IPS-20b (cell line): ENCODE measurements at regions not wholly inside any gene's neighbourhood (a gene's known extent, or its start where the extent isn't known, plus 50 kb on each side); places are given as distances from the start of the nearest gene placed in this dataset.
A peak's percentile ranks its signal among the peaks of the same experiment; 100 is the strongest.

Experiments
- H3K27ac ChIP-seq: one replicate; pipeline ENCODE4 v1.5.1; 2013; ENCODE audit warnings: low read length
- H3K27me3 ChIP-seq: 2 replicates; pipeline ENCODE4 v1.6.1; 2013; ENCODE audit warnings: mild to moderate bottlenecking, low read length, inconsistent platforms; ENCODE audit not compliant: insufficient read depth
- H3K36me3 ChIP-seq: 2 replicates; pipeline ENCODE4 v1.6.1; 2013; ENCODE audit warnings: low read depth, mild to moderate bottlenecking, inconsistent platforms, low read length, moderate library complexity; ENCODE audit not compliant: insufficient read depth
- H3K4me1 ChIP-seq: 2 replicates; pipeline ENCODE4 v1.6.1; 2013; ENCODE audit warnings: mild to moderate bottlenecking, control low read depth, inconsistent platforms, low read length, moderate library complexity; ENCODE audit not compliant: insufficient read depth
- H3K4me3 ChIP-seq: 2 replicates; pipeline ENCODE4 v1.5.1; 2013; ENCODE audit warnings: mild to moderate bottlenecking, low read length, inconsistent platforms
- H3K9ac ChIP-seq: 2 replicates; pipeline ENCODE4 v1.6.1; 2013; ENCODE audit warnings: low read depth, mild to moderate bottlenecking, inconsistent platforms, low read length, moderate library complexity
- H3K9me3 ChIP-seq: 2 replicates; pipeline ENCODE4 v1.6.1; 2013; ENCODE audit warnings: mild to moderate bottlenecking, low read depth, low read length, inconsistent platforms; ENCODE audit not compliant: insufficient read depth

GRCh38 chr6:15905488-15906419 is 223.1 kb upstream of the MYLIP start:
- no peaks in the 10 kb centered on the region for H3K36me3 ChIP-seq
- H3K9me3 ChIP-seq, result no peaks in the 10 kb centered on the region
- no peak overlapping the region for H3K4me3 ChIP-seq
- no peaks in the 10 kb centered on the region for H3K27me3 ChIP-seq
- peak overlapping the region; percentile 23 for H3K27ac ChIP-seq
- H3K4me1 ChIP-seq, result peaks cover 47% of the 10 kb centered on the region
- H3K9ac ChIP-seq, result peak overlapping the region; percentile 8; the same call in 1 of the 2 replicates

GRCh38 chr6:15904651-15905376 is 224.1 kb upstream of the MYLIP start:
- H3K4me1 ChIP-seq, result peaks cover 41% of the 10 kb centered on the region
- no peak overlapping the region; the same call in 1 of the 2 replicates for H3K9ac ChIP-seq
- H3K9me3 ChIP-seq, result no peaks in the 10 kb centered on the region
- no peaks in the 10 kb centered on the region for H3K27me3 ChIP-seq
- H3K27ac ChIP-seq, result no peak overlapping the region
- no peak overlapping the region for H3K4me3 ChIP-seq
- H3K36me3 ChIP-seq, result no peaks in the 10 kb centered on the region

- Histone ChIP-seq H3K9me3 (no peaks in the 10 kb centered on the region), H3K27me3 (no peaks in the 10 kb centered on the region), H3K4me3 (no peak overlapping the region), H3K9ac (no peak overlapping the region), H3K4me1 (peaks cover 34% of the 10 kb centered on the region), H3K27ac (no peak overlapping the region), H3K36me3 (no peaks in the 10 kb centered on the region)
Observed at GRCh38 chr6:15901141-15902115, 227.5 kb upstream of the MYLIP start.

GRCh38 chr6:15898693-15899092 is 230.2 kb upstream of the MYLIP start:
- Histone ChIP-seq H3K27me3 (no peaks in the 10 kb centered on the region), H3K4me1 (peaks cover 35% of the 10 kb centered on the region), H3K4me3 (no peak overlapping the region), H3K36me3 (no peaks in the 10 kb centered on the region), H3K9me3 (no peaks in the 10 kb centered on the region), H3K9ac (no peak overlapping the region), H3K27ac (no peak overlapping the region)

GRCh38 chr6:15897063-15897876 is 231.6 kb upstream of the MYLIP start:
- Histone ChIP-seq H3K36me3 (no peaks in the 10 kb centered on the region), H3K9ac (peak overlapping the region; percentile 40), H3K27ac (peak overlapping the region; percentile 48), H3K4me1 (peaks cover 35% of the 10 kb centered on the region), H3K9me3 (peaks cover 5% of the 10 kb centered on the region), H3K4me3 (no peak overlapping the region), H3K27me3 (no peaks in the 10 kb centered on the region)

- no peaks in the 10 kb centered on the region for H3K36me3 ChIP-seq
- H3K4me1 ChIP-seq, result peaks cover 35% of the 10 kb centered on the region
- peak overlapping the region; percentile 83 for H3K9ac ChIP-seq
- peaks cover 5% of the 10 kb centered on the region for H3K9me3 ChIP-seq
- no peaks in the 10 kb centered on the region for H3K27me3 ChIP-seq
- peak overlapping the region; percentile 58 for H3K4me3 ChIP-seq
- H3K27ac ChIP-seq, result peak overlapping the region; percentile 97
Observed at GRCh38 chr6:15894973-15895725, 232.3 kb upstream of the DTNBP1 start.

- H3K27ac ChIP-seq, result peak overlapping the region; percentile 97
- H3K9ac ChIP-seq, result peak overlapping the region; percentile 83; the same call in 1 of the 2 replicates
- no peaks in the 10 kb centered on the region for H3K27me3 ChIP-seq
- peaks cover 35% of the 10 kb centered on the region for H3K4me1 ChIP-seq
- H3K4me3 ChIP-seq, result peak overlapping the region; percentile 58; the same call in 1 of the 2 replicates
- H3K36me3 ChIP-seq, result no peaks in the 10 kb centered on the region
- H3K9me3 ChIP-seq, result peaks cover 5% of the 10 kb centered on the region
Observed at GRCh38 chr6:15893556-15894253, 230.9 kb upstream of the DTNBP1 start.

GRCh38 chr6:15892369-15892768 is 229.5 kb upstream of the DTNBP1 start:
- no peak overlapping the region for H3K27ac ChIP-seq
- H3K9me3 ChIP-seq, result peaks cover 5% of the 10 kb centered on the region
- peaks cover 27% of the 10 kb centered on the region for H3K4me1 ChIP-seq
- H3K9ac ChIP-seq, result no peak overlapping the region
- no peak overlapping the region for H3K4me3 ChIP-seq
- H3K27me3 ChIP-seq, result no peaks in the 10 kb centered on the region
- H3K36me3 ChIP-seq, result no peaks in the 10 kb centered on the region

GRCh38 chr6:15888798-15889772 is 226.3 kb upstream of the DTNBP1 start:
- Histone ChIP-seq H3K36me3 (no peaks in the 10 kb centered on the region), H3K27me3 (no peaks in the 10 kb centered on the region), H3K27ac (no peak overlapping the region), H3K4me3 (no peak overlapping the region), H3K4me1 (peaks cover 3% of the 10 kb centered on the region; the same call in 1 of the 2 replicates), H3K9ac (no peak overlapping the region), H3K9me3 (peaks cover 5% of the 10 kb centered on the region)
